Right hindlimb (tissue), 1 donor: ENCODE measurements at regions not wholly inside any gene's neighbourhood (a gene's known extent, or its start where the extent isn't known, plus 50 kb on each side); places are given as distances from the start of the nearest gene placed in this dataset.

Experiments
- DNase-seq: peaks from one replicate; pipeline ENCODE4 v3.0.0-alpha.2; 2018

DNA sequence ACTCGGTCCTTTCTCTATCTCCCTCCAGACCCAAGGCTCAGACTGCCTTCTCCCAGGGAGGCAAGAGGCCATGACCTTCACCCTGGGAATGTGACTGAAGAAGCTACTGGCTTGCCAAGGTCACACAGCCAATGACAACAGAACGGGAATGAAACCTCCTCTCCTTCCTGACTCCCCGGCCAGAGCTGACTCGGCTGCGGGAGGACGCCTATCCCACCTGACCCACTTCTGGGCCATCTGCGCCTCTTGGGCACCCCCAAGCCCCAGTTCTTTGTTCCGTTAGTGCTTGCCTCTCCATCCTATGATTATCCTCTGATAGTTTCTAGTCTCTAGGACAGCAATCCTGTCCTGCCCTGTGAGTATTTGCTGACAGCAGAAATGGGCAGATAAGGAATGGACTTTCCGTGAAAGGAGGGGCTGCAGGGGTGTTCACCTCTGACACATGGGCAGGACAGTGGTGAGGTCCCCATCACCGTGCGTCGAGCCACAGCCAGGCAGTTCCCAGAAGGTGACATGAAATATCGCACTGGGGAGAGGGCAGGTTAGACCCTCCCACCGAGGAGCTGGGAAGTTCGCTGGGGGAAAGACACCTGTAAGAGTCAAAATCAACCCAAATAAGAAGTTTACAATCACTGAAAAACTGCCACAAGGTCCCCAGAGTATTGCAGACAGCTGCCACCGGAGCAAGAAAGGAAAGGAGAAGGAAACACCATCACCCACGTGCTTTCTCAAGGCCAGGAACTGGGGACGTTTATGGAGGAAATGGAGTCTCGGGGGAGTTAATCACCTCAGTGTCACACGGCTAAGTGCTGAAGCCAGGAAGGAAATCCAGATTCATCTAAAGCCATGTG is 63.0 kb downstream of the INSIG1 start:
- DNase-seq = no peak

DNA sequence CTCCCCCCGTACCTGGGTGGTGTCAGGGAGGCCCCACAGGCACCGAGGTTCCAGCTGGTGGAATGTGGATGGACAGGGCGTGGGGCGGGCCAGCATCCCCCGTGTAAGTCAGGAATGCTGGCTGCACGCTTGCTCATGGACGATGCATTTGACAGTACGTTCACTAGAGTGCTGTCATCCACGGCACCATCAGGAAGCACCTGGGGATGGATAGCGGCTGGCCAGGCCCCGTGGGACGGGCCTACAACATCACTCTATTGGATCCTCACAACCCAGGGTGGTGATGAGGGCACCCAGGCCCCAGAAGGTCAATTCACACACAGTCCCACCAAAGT is 63.6 kb downstream of the INSIG1 start:
- DNase-seq = no peak

DNA sequence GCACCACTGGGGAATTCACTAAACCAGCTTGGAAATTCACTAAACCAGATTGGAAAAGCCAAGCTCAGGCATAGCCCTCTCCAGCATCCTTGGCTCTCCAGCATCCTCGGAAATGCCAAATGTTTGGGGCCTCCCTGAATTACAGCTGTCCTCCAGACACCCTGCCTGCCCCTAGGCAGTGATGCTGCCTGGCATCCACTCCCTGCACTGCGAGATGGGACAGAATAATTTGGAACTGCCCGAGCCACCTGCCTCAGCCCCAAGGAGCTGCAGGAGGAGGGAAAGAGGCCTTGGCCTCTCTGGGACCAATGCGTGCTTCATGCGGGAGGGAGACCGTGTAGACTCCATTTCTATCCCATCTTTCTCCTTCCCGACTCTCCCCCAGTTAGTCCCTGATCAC is 64.3 kb downstream of the INSIG1 start:
- no peak for DNase-seq

DNA sequence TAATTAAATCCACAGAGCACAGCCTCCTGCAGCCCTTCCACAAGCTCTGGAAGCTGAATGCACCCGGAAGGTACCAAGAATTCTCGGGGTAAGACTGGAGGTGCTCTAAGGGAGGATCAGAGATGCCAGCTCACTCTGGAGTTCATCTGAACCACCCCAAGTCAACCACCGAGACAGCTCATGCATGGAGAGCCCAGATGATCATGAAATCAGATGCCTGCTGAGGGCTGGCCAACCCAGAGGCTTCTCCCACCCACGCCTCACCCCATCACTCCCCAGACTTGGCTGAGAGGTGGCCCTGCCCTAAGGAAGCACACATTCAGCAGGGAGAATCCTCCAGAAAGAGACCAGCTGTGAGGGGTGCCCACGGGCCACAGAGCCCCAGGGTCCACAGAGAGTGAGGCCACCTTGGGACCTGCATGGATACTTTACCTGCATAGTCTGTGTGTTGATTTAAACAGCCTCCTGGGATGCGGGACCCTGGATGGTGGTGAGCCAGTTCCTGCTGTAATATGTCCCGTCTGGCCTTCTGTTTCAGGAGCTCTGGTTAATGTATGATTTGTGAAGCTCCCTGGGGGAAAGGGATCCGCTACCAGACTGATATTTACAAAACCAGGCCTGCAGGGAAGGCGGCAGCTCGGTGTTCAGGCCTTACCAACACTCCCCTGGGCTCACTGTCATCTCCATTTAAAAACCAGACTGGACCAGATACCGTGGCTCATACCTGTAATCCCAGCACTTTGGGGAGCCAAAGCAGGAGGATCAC is 64.9 kb downstream of the INSIG1 start:
- DNase-seq = no peak

DNA sequence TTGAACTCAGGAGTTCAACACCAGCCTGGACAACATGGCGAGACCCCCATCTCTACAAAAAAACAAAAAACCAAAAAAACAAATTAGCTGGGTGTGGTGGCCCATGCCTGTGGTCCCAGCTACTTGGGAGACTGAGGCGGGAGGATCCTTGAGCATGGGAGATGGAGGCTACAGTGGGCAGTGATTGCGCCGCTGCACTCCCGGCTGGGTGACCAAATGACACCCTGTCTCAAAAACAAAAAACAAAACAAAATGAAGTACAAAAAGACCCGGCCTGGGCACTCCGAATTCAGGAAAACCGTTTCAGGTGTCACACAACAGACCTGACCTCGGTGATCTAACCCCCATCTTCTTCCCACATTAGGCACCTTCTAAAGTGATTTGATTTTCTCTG is 65.5 kb downstream of the INSIG1 start:
- no peak for DNase-seq

DNA sequence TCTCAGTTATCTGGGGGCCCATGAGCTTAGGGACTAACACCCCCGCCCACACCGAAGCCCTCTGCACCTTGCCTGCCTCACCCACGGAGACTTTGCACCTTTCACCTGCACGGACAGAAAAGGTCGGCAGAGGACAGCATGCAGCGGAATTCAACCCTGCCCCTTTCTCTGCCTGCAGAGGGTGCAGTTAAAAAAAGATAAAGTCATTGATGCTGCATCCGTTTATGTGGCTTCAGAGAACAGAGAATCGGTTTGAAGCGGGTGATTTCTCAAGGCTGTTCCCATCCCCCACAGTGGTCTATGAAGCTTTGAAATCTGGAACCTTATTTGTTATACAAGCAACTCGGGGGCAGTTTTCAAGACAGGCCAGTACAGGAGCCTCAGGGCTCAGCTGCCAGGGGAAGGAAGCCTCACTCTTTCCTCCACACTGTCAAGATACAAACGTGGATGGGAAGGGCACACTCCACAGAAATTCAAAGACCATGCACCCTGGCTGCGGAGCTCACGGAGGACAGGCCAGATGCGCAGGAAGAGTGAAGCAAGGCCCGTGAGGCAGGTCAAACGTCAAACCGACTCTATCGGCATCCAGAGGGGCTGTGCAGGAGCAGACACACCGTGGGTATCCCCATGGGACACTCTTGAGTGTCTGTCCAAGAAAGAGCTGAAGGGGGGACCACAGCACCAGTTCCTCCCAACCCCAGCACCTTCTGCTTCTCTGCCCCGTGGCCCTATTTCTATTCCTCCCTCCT is 66.3 kb downstream of the INSIG1 start:
- no peak for DNase-seq

DNA sequence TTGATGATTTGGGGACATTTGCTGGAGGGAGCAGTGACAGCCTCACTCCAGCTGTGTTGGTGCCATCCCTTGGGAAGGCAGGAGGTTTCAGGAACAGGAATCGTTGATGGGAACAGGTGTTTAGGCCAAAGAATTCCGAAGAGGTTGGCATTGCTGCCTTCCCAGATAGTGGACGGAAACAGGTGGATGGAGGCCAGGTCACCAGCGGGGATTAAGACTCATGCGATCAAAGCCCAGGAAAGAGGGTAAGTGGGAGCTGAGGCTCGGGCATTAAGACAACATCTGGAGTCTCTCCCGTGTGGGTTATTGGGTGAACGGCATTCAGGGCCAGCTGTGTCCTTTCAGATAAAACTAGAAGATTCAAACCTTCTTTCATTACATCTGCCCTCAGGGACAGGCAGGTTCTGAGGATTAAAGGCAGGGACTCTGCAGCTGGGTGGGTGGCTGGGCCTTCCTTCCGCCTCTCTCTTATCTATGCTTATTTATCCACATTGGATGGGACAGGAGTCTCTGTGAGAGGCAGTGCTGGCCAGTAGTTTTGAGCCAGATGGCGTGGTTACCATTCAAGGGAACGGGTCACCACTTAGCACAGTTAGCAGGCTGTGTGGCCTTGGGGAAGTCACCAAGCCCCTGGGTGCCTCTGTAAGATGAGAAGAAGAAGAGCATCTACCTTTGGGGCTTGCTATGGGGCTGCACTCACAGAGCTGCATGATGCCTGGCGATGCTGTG is 67.6 kb downstream of the INSIG1 start:
- no peak for DNase-seq

DNA sequence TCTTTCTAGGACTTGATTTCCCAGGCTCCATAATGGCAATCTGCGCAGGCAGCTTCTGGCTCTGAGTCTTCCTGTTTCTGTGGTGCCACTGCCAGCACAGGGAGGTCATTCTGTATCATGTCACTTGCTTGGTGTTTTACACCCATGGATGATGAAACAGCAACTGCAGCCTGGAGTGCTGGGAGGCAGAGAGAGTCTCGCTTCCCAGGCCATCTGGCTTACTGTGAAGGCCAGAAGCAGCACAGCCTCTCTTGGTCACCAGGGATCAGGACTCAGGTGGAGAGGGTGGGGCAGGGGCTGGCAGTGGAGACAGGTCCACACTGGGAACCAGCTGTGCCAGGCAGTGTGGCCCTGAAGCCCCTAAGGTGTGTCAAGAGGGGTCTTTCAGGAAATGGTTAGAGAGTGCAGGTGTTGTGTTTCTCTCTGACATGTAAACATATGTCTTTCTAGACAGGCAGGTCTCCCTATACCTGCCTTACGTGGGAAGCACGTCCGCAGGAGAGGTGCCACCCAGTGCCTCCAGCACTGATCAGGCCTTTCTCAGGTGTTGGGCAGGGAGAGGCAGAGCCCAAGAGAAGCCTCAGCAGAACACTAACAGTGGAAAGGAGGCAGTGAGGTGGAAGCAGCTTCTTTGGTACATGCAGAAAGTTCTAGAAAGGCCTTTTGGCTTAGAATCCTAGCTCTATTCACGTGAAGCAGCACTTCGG is 71.4 kb downstream of the INSIG1 start:
- no peak for DNase-seq

DNA sequence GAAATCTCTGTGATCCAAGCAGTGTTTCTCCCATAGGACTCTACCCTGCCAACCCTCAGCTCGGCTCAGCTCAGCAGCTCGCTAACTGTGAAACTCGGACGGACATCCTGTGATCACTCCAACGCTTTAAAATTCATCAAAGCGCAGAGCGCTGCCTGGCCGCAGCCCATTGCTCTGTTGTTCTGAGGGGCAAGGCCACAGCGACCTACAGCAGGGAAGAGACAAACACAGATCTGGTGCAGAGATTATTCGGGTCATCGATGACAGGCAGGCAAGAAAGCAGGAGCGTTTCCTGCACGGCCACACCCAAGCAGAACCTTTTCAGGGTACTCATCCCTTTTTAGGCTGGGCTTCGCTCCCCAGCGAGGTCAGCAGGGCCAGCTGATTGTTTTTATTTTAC is 72.1 kb downstream of the INSIG1 start:
- no peak for DNase-seq

DNA sequence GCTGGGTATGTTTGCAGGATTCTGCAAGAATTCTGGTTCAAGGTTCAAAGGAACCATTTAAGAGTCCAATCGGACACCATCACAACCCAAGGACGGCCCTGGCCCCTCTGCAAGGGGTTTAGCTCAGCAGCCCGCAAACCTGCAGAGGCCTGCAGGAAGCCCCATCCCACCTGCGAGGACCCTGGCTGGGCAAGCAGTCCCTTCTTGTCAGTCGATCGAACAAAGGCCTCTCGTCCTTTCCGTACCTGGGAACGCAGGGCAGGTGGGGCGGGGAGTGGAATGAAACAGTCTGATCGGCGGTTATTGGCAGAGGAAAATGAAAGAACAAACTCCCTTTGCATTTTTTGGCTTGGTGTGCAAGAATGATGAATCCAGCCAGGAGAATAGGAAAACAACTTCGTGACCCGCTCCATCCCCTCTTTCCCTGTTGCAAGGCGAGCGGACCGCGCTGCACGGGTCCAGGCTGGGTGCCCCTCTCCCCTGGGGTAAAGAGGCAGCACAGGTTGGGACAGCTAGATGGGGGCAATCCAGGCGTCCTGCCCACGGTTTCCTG is 73.7 kb downstream of the INSIG1 start:
- DNase-seq = no peak

DNA sequence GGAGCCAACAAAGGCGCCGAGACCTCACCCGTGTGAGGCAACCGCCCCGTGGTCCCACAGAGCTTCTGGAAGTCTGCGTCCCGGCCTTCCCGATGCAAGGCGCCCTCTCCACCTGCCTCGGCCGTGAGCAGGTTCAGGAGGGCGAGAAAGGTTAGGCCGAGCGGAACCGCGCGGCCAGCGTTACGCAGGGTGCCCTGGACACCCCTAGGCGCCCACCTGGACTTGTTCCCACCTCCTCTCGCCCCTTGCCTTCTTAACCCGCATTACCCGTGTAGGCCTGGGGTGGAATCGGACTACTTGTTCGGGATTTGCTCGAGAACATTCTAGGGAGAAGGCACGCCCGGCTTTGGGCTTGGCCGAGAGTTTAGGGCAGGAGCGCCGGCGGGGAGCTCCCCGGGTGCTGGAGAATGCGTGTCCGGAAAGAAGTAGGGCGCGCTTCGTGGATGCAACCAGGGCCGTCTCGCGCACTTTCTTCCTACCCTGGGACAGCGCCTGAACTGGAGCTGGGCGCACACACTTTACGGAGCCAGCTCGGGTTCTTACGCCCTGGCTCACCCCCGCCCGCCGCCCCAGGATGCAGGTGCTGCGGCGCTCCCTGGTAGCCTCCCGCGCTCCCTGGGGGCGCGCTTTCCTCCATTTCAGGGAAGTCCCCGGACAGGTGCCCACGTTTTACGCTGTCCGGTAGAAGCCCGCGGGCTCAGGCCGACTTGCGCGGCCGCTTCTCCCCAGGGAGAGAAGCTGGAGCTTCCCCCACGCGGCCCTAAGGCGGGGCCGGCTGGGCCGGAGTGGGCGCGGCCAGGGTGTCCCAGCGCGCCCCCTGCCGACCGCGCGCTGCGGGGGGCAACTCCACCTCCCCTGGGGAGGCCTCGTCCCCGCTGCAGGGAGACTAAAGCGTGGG is 74.5 kb downstream of the INSIG1 start:
- no peak for DNase-seq

DNA sequence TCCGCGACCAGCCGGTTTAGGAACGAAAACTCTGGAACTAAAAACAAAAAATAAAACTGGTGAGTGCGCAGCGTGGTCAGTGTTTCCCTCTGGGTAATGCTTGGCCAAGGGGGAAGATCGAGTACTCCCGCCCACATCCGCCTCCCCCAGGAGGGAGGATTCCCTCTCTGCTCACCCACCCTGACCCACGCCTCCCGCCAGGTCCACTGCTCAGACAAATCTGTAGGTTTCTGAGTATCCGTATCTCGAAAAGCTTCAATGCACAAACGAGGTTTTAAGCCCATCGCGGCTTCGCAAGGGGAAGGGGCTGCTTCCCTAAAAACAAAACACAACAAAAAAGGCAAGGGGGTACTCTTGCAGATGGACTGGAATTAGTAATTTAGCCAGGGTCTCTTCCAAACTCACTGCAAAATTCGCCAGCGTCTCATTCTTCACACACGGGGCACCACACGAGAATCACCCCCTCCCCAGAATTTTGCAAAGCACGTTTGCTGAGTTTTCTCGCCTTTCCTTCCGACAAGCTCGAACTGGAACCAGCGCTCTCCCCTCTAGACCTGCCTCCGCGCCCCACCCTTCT is 75.2 kb downstream of the INSIG1 start:
- DNase-seq = no peak

DNA sequence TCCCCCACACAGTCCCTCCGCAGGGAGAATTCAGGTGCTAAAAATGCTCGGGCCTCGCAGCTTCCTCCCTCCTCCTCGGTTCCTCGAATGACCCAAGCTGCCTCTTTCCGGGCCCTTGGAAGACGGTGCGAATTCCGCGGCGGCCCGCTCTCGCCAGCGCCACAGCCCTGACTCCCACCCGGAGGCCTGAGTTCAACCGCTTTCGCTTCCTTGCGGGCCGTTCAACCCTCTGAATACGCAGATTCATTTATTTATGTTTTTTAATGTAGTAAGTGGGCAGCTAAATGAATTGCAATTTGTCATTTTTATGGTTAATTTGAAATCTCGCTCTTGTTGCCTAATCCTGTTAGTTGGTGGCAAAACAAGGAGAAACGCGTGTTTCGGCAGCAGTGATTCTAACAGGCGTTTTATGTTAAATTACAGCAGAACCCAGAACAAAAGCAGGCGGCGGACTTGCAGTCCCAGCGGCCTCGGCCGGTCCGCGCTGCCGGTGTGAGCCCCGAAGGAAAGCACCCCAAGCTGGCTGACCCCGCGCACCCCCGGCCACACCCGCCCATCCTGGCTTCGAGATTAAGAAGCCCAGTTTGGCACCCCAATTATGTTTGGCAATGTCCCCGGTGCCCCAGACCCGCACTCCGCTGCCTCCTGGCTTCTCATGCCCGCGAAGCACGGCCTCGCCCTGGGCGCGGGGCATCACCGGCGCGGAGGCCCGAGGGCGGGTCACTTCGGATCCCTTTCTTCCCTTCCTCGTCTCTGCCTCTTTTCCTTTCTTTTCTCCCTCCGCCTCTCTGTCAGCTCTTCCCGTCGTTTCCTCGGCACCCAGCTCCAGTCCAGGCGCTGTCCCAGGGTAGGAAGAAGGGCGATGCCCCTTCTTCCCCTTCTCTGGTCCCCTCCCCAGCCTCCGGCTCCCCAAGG is 75.9 kb downstream of the INSIG1 start:
- DNase-seq = no peak

DNA sequence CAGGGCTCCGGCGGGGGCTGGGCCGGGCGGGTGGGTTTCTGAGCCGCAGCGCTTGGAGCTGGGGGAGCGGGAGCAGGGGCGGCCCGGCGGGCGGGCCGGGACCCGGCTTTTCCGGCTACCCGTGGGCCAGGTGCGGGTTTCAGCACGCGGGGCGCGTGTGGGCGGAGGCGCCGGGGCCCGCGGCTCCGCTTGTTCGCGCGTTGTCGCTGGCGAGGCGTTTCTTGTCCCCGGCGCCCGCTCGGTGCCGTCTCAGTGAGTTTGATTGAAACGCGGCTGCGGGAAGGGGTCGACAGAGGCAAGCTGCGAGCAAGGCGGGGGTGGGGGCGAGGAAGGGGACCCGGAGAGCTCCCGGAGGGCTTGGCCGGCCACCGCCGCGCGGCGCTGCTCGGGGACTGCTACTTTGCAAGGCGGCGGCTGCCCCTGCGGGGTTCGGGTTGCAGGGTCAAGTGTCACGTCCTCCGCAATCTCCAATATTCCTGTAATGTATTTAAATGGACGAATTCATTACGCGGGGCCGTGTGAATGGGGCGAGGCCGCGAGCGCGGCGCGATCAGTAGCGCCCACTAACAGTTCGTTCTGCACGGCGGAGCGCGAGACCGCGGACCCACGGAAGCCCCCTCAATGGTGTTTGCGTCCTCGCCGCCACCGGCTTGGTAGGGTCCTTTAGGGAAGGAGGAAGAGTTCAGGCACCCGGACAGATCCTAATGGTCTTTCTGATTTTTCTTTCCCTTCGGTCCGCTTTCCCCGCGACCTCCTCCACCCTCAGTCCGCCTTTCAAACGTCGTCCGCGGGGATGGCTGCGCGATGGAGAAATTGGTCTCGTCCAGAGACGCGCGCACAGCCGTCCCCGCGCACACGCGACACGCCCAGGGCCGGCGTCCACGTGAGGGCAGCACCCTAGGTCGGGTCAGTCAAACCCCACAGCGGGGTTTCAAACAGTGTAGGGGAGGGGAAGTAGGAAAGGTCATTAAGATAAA is 76.9 kb downstream of the INSIG1 start:
- no peak for DNase-seq

DNA sequence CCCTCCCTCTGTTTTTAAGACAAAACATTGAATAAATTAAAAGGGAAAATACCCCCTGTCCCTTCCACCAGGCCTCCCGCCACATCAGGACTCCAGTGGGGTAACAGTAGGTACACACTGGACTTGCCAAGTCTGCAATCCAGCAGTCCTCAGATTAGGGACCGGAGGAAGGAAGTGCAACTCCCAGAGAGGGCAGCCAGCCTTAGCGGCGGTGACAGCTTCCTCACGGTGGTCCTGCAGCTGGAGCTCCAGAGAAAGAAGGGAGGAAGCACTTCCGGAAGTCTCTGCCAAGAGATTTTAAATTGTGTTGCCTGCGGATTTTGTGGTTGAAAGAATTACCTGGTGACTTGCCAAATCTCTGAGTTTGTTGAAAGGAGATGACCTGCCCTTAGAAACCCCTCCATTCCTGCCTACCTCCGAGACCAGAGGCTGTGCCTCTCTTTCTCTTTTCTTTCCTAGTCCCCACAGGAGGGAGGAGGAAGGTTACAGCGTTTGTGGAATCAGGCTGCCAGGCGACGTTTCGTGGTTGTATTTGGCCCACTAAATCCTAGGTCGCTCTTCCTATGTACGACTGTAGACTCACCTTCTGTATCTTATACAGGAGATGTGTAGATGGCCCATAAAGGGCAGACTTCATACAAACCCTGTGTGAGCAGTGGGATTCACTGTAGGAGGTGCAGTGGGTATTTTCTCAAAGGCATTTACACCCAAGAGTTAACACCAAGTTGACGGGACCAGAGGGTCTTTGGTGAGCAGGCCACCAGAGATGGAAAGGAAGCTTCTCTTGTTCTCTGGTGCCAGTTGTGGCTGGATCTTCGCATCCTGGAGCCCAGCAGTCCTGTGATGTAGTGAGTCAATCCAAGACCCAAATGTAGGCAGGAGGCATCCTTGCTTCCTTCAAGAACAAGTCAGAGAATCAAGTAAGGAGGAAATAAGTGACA is 77.9 kb downstream of the INSIG1 start:
- DNase-seq = no peak

DNA sequence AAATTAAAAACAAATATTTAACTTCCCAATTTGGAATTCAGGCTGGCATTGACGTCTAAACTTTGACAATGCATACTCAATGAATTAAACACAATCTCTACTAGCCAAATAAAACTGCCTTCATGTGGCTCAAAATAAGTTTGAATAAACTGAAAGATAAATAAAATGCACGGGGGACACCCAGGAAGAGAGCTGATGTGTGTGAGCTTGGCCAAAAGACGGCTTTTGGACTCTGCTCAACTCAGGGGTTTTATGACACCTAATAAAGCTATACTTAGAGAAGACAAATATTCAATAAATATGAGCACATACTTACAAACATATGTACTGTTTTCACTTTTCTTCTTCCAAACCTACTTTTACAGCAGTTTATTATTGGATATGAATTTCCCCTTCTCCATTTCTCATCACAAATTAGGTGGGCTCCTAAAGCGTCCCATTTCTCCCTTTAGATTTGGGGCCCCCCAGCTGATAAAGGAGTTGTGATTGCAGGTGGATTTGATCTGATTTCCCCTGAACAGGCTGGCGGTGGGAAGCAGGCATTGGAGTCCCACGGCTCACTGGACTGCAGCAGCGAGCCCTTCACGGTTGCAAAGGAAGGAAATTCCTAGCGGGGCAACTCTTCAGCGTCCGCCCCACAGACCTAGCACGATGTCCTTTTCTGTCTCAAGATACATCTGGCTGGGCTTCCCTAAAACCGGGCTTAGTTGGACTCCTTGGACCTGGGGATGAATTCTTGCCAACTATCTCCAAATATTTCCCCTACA is 79.6 kb downstream of the INSIG1 start:
- no peak for DNase-seq
